ENCODE measurements at regions not wholly inside any gene's neighbourhood (a gene's known extent, or its start where the extent isn't known, plus 50 kb on each side); places are given as distances from the start of the nearest gene placed in this dataset.

DNA sequence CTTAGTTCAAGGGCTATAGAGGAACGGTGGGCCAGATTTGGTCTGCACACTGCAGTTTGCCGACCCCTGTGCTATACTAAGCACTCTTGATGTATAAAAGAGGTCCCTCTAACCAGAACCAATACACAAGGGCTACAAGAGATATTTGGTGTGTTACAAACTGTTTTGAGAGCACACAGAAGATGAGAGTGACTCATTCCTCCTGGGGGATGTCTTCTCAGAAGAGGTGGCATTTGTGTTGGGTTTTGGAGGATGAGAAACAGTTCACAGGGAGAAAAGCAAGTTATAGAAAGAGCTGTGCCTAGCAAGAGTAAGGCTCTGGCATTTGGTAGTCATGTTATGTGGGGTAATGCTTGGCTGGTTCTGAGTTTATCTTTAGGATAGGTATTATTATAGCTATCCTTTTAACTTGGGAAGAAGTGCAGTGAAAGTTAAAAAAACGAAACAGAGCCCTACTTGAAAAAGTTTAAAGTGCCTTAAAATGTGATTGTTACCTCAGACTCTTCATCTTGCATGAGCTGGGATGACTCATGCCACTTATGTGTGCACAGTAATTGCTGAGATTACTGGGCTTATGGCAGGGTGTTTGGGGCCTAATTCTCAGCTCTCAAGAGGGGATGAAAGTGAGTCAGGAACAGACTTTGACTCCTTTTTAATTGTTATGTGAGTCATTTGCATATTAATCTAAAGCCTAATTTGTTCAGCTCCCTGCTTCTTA, 160.4 kb downstream of the KIF20B start:
- TF ChIP-seq CTCF (IDR thresholded peaks at IDR 0.05; ENCODE audit: low read depth, low read length, missing input control) (no peak), FOXA1 (IDR thresholded peaks at IDR 0.05) (no peak), MAX (IDR thresholded peaks at IDR 0.05) (no peak), ZBTB33 (IDR thresholded peaks at IDR 0.05) (no peak), GABPA (IDR thresholded peaks at IDR 0.05 in 1 of 2, conservative IDR thresholded peaks at IDR 0.05 in 1 of 2) (no peak), ATF3 (IDR thresholded peaks at IDR 0.05) (no peak), JUND (IDR thresholded peaks at IDR 0.05) (no peak), SP1 (IDR thresholded peaks at IDR 0.05) (no peak), YY1 (IDR thresholded peaks at IDR 0.05) (no peak), RAD21 (IDR thresholded peaks at IDR 0.05) (no peak), TAF1 (conservative IDR thresholded peaks at IDR 0.05) (no peak)
- TF ChIP-seq, protein P1, sequence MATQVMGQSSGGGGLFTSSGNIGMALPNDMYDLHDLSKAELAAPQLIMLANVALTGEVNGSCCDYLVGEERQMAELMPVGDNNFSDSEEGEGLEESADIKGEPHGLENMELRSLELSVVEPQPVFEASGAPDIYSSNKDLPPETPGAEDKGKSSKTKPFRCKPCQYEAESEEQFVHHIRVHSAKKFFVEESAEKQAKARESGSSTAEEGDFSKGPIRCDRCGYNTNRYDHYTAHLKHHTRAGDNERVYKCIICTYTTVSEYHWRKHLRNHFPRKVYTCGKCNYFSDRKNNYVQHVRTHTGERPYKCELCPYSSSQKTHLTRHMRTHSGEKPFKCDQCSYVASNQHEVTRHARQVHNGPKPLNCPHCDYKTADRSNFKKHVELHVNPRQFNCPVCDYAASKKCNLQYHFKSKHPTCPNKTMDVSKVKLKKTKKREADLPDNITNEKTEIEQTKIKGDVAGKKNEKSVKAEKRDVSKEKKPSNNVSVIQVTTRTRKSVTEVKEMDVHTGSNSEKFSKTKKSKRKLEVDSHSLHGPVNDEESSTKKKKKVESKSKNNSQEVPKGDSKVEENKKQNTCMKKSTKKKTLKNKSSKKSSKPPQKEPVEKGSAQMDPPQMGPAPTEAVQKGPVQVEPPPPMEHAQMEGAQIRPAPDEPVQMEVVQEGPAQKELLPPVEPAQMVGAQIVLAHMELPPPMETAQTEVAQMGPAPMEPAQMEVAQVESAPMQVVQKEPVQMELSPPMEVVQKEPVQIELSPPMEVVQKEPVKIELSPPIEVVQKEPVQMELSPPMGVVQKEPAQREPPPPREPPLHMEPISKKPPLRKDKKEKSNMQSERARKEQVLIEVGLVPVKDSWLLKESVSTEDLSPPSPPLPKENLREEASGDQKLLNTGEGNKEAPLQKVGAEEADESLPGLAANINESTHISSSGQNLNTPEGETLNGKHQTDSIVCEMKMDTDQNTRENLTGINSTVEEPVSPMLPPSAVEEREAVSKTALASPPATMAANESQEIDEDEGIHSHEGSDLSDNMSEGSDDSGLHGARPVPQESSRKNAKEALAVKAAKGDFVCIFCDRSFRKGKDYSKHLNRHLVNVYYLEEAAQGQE (IDR thresholded peaks at IDR 0.05), result no peak
